ENCODE measurements at regions not wholly inside any gene's neighbourhood (a gene's known extent, or its start where the extent isn't known, plus 50 kb on each side); places are given as distances from the start of the nearest gene placed in this dataset.

GRCh38 chr12:22919883-22920282 lies 294.9 kb downstream of the ETNK1 start:
- Histone ChIP-seq H4K20me1 (ENCODE audit: insufficient read depth, low read length, poor library complexity, severe bottlenecking) (no peaks in the 10 kb centered on the region), H3K9me3 (ENCODE audit: insufficient read depth, low read depth, low read length) (no peaks in the 10 kb centered on the region), H3K4me1 (ENCODE audit: insufficient read depth, low read length, poor library complexity, severe bottlenecking) (no peaks in the 10 kb centered on the region), H3K9me2 (replicated peaks; ENCODE audit: low read depth, low read length) (no peaks in the 10 kb centered on the region), H3K9ac (ENCODE audit: low read depth, low read length, poor library complexity, severe bottlenecking) (no peak overlapping the region), H3K79me2 (ENCODE audit: insufficient read depth, low read length) (no peaks in the 10 kb centered on the region), H3K36me3 (ENCODE audit: insufficient read depth, low read length) (no peaks in the 10 kb centered on the region), H3F3A (ENCODE audit: low read depth) (no peaks in the 10 kb centered on the region), H3K27me3 (ENCODE audit: insufficient read depth, low read length, poor library complexity, severe bottlenecking) (no peaks in the 10 kb centered on the region), H3K4me3 (ENCODE audit: low read length, poor library complexity, severe bottlenecking) (no peak overlapping the region), H2AFZ (ENCODE audit: low read length) (no peak overlapping the region), H3K4me2 (ENCODE audit: low read depth, low read length, poor library complexity, severe bottlenecking) (no peak overlapping the region)
- TF ChIP-seq CTCF (conservative IDR thresholded peaks at IDR 0.05; ENCODE audit: low read length): no peak
- no peak for TF ChIP-seq EZH2phosphoT487 (IDR thresholded peaks at IDR 0.05; ENCODE audit: borderline replicate concordance)

GRCh38 chr12:22923768-22924167 lies 298.8 kb downstream of the ETNK1 start:
- H3F3A ChIP-seq (ENCODE audit: low read depth): no peaks in the 10 kb centered on the region
- H3K9ac ChIP-seq (ENCODE audit: low read depth, low read length, poor library complexity, severe bottlenecking): no peak overlapping the region
- H3K36me3 ChIP-seq (ENCODE audit: insufficient read depth, low read length): no peaks in the 10 kb centered on the region
- TF ChIP-seq CTCF (conservative IDR thresholded peaks at IDR 0.05; ENCODE audit: low read length) (no peak), EZH2phosphoT487 (IDR thresholded peaks at IDR 0.05; ENCODE audit: borderline replicate concordance) (no peak)
- H4K20me1 ChIP-seq (ENCODE audit: insufficient read depth, low read length, poor library complexity, severe bottlenecking): no peaks in the 10 kb centered on the region
- no peak overlapping the region for H3K4me3 ChIP-seq (ENCODE audit: low read length, poor library complexity, severe bottlenecking)
- no peak overlapping the region for H3K4me2 ChIP-seq (ENCODE audit: low read depth, low read length, poor library complexity, severe bottlenecking)
- H3K27me3 ChIP-seq (ENCODE audit: insufficient read depth, low read length, poor library complexity, severe bottlenecking): no peaks in the 10 kb centered on the region
- no peaks in the 10 kb centered on the region for H3K79me2 ChIP-seq (ENCODE audit: insufficient read depth, low read length)
- no peaks in the 10 kb centered on the region for H3K4me1 ChIP-seq (ENCODE audit: insufficient read depth, low read length, poor library complexity, severe bottlenecking)
- no peaks in the 10 kb centered on the region for H3K9me2 ChIP-seq (replicated peaks; ENCODE audit: low read depth, low read length)
- no peak overlapping the region for H2AFZ ChIP-seq (ENCODE audit: low read length)
- no peaks in the 10 kb centered on the region for H3K9me3 ChIP-seq (ENCODE audit: insufficient read depth, low read depth, low read length)

GRCh38 chr12:22924391-22924790 lies 299.4 kb downstream of the ETNK1 start:
- H4K20me1 ChIP-seq (ENCODE audit: insufficient read depth, low read length, poor library complexity, severe bottlenecking): no peaks in the 10 kb centered on the region
- H3K4me3 ChIP-seq (ENCODE audit: low read length, poor library complexity, severe bottlenecking): no peak overlapping the region
- H3K27me3 ChIP-seq (ENCODE audit: insufficient read depth, low read length, poor library complexity, severe bottlenecking): no peaks in the 10 kb centered on the region
- no peak overlapping the region for H2AFZ ChIP-seq (ENCODE audit: low read length)
- H3K36me3 ChIP-seq (ENCODE audit: insufficient read depth, low read length): no peaks in the 10 kb centered on the region
- H3K79me2 ChIP-seq (ENCODE audit: insufficient read depth, low read length): no peaks in the 10 kb centered on the region
- no peaks in the 10 kb centered on the region for H3K4me1 ChIP-seq (ENCODE audit: insufficient read depth, low read length, poor library complexity, severe bottlenecking)
- H3K9me3 ChIP-seq (ENCODE audit: insufficient read depth, low read depth, low read length): no peaks in the 10 kb centered on the region
- no peak overlapping the region for H3K9ac ChIP-seq (ENCODE audit: low read depth, low read length, poor library complexity, severe bottlenecking)
- H3F3A ChIP-seq (ENCODE audit: low read depth): no peaks in the 10 kb centered on the region
- H3K9me2 ChIP-seq (replicated peaks; ENCODE audit: low read depth, low read length): no peaks in the 10 kb centered on the region
- no peak overlapping the region for H3K4me2 ChIP-seq (ENCODE audit: low read depth, low read length, poor library complexity, severe bottlenecking)
- TF ChIP-seq CTCF (conservative IDR thresholded peaks at IDR 0.05; ENCODE audit: low read length) (no peak), EZH2phosphoT487 (IDR thresholded peaks at IDR 0.05; ENCODE audit: borderline replicate concordance) (no peak)

Data from Loucy (cell line).